ENCODE measurements at regions not wholly inside any gene's neighbourhood (a gene's known extent, or its start where the extent isn't known, plus 50 kb on each side); places are given as distances from the start of the nearest gene placed in this dataset.
"Not testable (repeated sequence)": the region's sequence is repeated elsewhere in the genome, so short reads cannot be mapped to it uniquely, and the experiment has no call there.

- DNase-seq = not testable (repeated sequence)
Observed at GRCh38 chr2:111432423-111432822, 311.7 kb downstream of the BCL2L11 start.

GRCh38 chr2:111432916-111433499 lies 312.3 kb downstream of the BCL2L11 start:
- not testable (repeated sequence) for DNase-seq

- DNase-seq = not testable (repeated sequence)
Observed at GRCh38 chr2:111433892-111434607, 313.3 kb downstream of the BCL2L11 start.

GRCh38 chr2:111434608-111434939 lies 313.9 kb downstream of the BCL2L11 start:
- not testable (repeated sequence) for DNase-seq

- not testable (repeated sequence) for DNase-seq
Observed at GRCh38 chr2:111435553-111436310, 315.0 kb downstream of the BCL2L11 start.

- not testable (repeated sequence) for DNase-seq
Observed at GRCh38 chr2:111436411-111436810, 315.7 kb downstream of the BCL2L11 start.

GRCh38 chr2:111437288-111437990 lies 316.7 kb downstream of the BCL2L11 start:
- not testable (repeated sequence) for DNase-seq

- not testable (repeated sequence) for DNase-seq
Observed at GRCh38 chr2:111438161-111438560, 317.4 kb downstream of the BCL2L11 start.

GRCh38 chr2:111439237-111439636 lies 318.5 kb downstream of the BCL2L11 start:
- DNase-seq = not testable (repeated sequence)

- DNase-seq = not testable (repeated sequence)
Observed at GRCh38 chr2:111441614-111442013, 320.9 kb downstream of the BCL2L11 start.

- not testable (repeated sequence) for DNase-seq
Observed at GRCh38 chr2:111442767-111443454, 322.2 kb downstream of the BCL2L11 start.

GRCh38 chr2:111444516-111444915 lies 323.8 kb downstream of the BCL2L11 start:
- not testable (repeated sequence) for DNase-seq

GRCh38 chr2:111445191-111445929 lies 324.6 kb downstream of the BCL2L11 start:
- not testable (repeated sequence) for DNase-seq

- DNase-seq = not testable (repeated sequence)
Observed at GRCh38 chr2:111445941-111446340, 325.2 kb downstream of the BCL2L11 start.

GRCh38 chr2:111447482-111447881 lies 326.8 kb downstream of the BCL2L11 start:
- DNase-seq = not testable (repeated sequence)

- not testable (repeated sequence) for DNase-seq
Observed at GRCh38 chr2:111448796-111449195, 328.1 kb downstream of the BCL2L11 start.

GRCh38 chr2:111450526-111450925 lies 329.8 kb downstream of the BCL2L11 start:
- DNase-seq = not testable (repeated sequence)

GRCh38 chr2:111451692-111452199 lies 331.0 kb downstream of the BCL2L11 start:
- DNase-seq = not testable (repeated sequence)

- DNase-seq = not testable (repeated sequence)
Observed at GRCh38 chr2:111452208-111452607, 331.5 kb downstream of the BCL2L11 start.

GRCh38 chr2:111453308-111453707 lies 332.6 kb downstream of the BCL2L11 start:
- not testable (repeated sequence) for DNase-seq

GRCh38 chr2:111453816-111454215 lies 333.1 kb downstream of the BCL2L11 start:
- DNase-seq = not testable (repeated sequence)
